PC-3 (cell line): ENCODE measurements at regions not wholly inside any gene's neighbourhood (a gene's known extent, or its start where the extent isn't known, plus 50 kb on each side); places are given as distances from the start of the nearest gene placed in this dataset.

Experiments
- EZH2 ChIP-seq: fragments of 300-600 bp; sonication (generic); IDR thresholded peaks from one replicate; pipeline ENCODE4 v1.6.1; 2017; ENCODE audit warnings: antibody characterized with exemption, mild to moderate bottlenecking, low read length; ENCODE audit not compliant: unreplicated experiment
- EZH2phosphoT487 ChIP-seq: fragments of 300-600 bp; sonication (generic); IDR thresholded peaks from 2 replicates; pipeline ENCODE4 v1.6.1; 2018; ENCODE audit warnings: mild to moderate bottlenecking, antibody characterized with exemption, low read length, borderline replicate concordance
- TF ChIP-seq, protein P1 (sequence below): fragments of 300-600 bp; sonication (generic); conservative IDR thresholded peaks from 2 replicates; pipeline ENCODE4 v1.5.1; 2017; ENCODE audit warnings: antibody characterized with exemption, low read depth, mild to moderate bottlenecking, low read length

DNA sequence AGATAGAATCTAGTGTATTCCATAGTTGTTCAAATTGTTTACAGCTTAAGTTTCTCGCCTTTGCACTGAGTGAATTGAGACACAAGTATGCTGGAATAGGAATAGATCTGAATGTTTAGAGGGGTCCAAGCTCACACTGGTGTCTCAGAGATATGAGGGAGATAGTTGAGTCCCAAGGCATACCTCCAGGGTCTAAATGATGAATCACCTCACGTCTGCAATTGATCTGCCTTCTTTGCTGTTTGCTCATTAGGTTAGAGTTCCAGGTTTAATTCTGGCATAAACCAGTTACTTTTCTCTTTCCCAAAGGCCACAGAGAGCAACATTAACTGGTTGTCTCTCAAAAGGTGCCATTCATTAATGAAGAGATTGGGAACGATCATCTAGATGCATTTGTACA lies 106.3 kb upstream of the MME start:
- TF ChIP-seq, protein P1, sequence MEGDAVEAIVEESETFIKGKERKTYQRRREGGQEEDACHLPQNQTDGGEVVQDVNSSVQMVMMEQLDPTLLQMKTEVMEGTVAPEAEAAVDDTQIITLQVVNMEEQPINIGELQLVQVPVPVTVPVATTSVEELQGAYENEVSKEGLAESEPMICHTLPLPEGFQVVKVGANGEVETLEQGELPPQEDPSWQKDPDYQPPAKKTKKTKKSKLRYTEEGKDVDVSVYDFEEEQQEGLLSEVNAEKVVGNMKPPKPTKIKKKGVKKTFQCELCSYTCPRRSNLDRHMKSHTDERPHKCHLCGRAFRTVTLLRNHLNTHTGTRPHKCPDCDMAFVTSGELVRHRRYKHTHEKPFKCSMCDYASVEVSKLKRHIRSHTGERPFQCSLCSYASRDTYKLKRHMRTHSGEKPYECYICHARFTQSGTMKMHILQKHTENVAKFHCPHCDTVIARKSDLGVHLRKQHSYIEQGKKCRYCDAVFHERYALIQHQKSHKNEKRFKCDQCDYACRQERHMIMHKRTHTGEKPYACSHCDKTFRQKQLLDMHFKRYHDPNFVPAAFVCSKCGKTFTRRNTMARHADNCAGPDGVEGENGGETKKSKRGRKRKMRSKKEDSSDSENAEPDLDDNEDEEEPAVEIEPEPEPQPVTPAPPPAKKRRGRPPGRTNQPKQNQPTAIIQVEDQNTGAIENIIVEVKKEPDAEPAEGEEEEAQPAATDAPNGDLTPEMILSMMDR, result no peak
- TF ChIP-seq EZH2 (no peak), EZH2phosphoT487 (no peak)
